Activated T-cell treated with anti-CD3 and anti-CD28 coated beads, Interleukin-2, amount 50 U/mL, for 4 hours (primary cell): ENCODE measurements at regions not wholly inside any gene's neighbourhood (a gene's known extent, or its start where the extent isn't known, plus 50 kb on each side); places are given as distances from the start of the nearest gene placed in this dataset.

ENCODE experiments used
- ATAC-seq, 2 donors: fragments of 200-7000 bp; cut with Tn5 transposase; one replicate each; pipeline ENCODE4 v1.10.0; 2021
- DNase-seq: peaks from one replicate; pipeline ENCODE4 v3.0.0-alpha.2; 2020
- H3K27me3 Mint-ChIP-seq: one replicate; pipeline ENCODE4 v1.8.0; 2021; ENCODE audit warnings: low read depth, mixed read lengths
- H3K36me3 Mint-ChIP-seq: one replicate; pipeline ENCODE4 v1.8.0; 2022; ENCODE audit warnings: mixed read lengths; ENCODE audit not compliant: insufficient read depth
- H3K4me1 Mint-ChIP-seq: one replicate; pipeline ENCODE4 v1.8.0; 2021; ENCODE audit warnings: low read depth, mixed read lengths
- H3K4me3 Mint-ChIP-seq: one replicate; pipeline ENCODE4 v1.8.0; 2021; ENCODE audit warnings: mild to moderate bottlenecking, moderate library complexity, mixed read lengths
- H3K9me3 Mint-ChIP-seq: one replicate; pipeline ENCODE4 v1.8.0; 2021; ENCODE audit warnings: mixed read lengths

DNA sequence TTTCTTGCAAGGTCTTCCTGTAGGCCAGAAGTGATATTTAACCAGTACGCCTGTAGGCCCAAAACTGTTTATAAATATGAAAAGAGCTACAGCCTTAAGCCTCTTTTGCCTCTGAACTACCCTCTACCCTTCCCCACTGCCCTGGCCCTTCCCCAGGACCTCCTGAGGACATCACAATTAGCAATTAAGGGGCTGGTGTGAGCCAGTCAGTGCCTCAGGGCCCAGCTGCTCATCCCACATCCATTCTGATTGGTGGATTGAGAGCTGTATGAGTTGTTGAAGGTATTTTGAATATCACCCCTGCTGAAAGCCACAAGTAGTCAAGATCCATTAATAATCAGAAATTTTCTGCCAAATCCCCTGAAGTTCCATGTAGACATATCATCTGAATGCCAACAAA lies 126.3 kb upstream of the TACR1 start:
- Mint-ChIP-seq H3K4me1 (no peaks in the 10 kb centered on the region), H3K36me3 (no peaks in the 10 kb centered on the region), H3K4me3 (no peak overlapping the region), H3K27me3 (peaks cover 4% of the 10 kb centered on the region), H3K9me3 (no peaks in the 10 kb centered on the region)
- no peak for ATAC-seq
- DNase-seq, result no peak

DNA sequence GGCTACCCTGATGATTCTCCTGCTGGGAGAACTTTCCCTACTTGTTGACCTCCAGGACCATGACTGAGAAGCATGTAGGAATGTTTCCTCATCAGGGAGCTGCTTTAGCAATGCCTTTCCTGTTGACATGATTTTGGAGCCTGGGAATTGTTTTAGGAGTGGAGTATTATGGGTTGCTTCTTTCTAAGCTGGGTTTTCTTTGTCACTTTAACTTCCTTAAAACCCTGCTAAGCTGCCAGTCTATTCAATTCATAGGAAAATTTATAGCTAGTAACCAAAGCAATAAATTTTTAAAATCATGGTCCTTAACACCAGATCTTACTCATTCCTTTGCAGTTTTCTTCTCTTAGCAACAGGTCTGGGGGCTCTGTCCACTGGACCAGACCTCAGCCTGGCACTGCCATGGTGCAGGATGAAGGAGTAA lies 125.6 kb upstream of the TACR1 start:
- peaks cover 4% of the 10 kb centered on the region for H3K27me3 Mint-ChIP-seq
- H3K9me3 Mint-ChIP-seq, result no peaks in the 10 kb centered on the region
- H3K4me1 Mint-ChIP-seq, result no peaks in the 10 kb centered on the region

DNA sequence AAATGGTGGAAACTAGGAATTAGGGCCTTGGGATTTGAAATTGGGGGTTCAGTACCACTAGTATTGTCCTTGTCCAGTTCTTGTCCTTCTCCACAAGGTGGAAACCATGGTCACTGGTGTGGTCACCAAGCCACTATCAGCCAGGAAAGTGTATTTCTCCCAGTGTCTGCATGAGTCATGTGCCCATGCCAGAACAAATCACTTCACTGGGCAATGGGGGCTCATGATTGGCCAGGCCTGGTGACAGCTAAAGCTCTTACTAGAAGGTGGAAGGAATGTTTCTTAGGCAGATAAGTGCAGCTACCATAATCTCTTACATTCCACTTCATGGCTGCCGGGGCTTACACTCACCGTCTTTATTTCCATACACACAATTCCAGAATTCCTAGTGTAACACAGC lies 124.8 kb upstream of the TACR1 start:
- Mint-ChIP-seq H3K4me1 (no peaks in the 10 kb centered on the region), H3K27me3 (peaks cover 4% of the 10 kb centered on the region), H3K36me3 (no peaks in the 10 kb centered on the region), H3K9me3 (no peaks in the 10 kb centered on the region), H3K4me3 (no peak overlapping the region)
- DNase-seq, result no peak
- ATAC-seq, result no peak

More for the DNA sequence above, 125.6 kb upstream of the TACR1 start:
- Mint-ChIP-seq H3K4me3 (no peak overlapping the region), H3K36me3 (no peaks in the 10 kb centered on the region)
- no peak for ATAC-seq
- no peak for DNase-seq

DNA sequence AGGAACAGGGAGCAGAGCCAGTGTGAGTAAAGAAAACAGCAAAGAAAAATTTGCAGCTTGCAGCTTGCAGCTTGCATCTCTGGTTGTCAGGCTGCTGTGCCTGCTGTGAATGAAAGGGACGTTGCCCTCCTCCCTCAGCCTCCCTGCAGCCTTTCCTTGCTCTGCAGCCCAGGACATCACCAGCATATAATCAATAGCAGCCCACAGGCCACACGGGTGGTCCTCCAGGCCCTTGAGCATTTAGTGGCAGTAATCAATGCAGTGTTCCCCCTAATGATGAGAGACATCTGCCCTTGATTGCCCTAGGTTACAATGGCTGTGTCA lies 122.2 kb upstream of the TACR1 start:
- no peak for ATAC-seq
- no peaks in the 10 kb centered on the region for H3K9me3 Mint-ChIP-seq
- H3K27me3 Mint-ChIP-seq, result no peaks in the 10 kb centered on the region
- no peaks in the 10 kb centered on the region for H3K4me1 Mint-ChIP-seq
- no peaks in the 10 kb centered on the region for H3K36me3 Mint-ChIP-seq
- DNase-seq, result no peak
- H3K4me3 Mint-ChIP-seq, result no peak overlapping the region

DNA sequence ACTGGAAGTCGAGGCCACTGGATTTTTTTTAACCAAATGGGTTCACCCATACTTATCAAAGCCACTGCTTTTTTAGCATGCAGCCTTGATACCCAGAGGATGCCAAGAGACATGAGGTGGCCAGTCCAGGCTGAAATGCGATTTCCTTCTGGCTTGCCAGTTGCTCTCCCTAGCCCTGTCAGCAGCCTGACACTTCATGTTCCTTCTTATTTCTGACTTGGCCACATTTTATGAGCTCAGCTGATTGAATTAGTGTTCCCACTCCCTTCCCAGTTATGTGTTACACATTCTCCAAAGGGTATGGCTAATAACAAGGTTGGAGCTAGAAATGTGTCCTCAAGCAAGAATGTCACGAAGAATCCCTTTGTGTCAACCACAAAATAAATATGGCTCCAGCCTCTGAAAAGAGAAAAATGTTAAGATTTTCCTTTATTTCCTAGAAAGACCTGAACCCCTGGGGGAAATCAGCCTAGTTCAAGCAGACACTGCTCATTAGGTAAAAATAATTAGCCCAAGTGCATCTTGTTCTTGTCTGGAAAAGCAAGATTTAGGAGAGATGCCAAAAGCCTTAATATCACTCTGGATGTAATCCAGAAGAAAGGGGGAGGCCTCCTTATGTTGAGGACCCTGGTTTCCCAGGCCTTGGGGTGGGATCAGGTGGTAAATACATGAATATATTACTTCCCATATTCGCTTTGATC lies 121.7 kb upstream of the TACR1 start:
- Mint-ChIP-seq H3K27me3 (no peaks in the 10 kb centered on the region), H3K4me1 (no peaks in the 10 kb centered on the region), H3K36me3 (no peaks in the 10 kb centered on the region), H3K4me3 (no peak overlapping the region), H3K9me3 (no peaks in the 10 kb centered on the region)
- no peak for ATAC-seq
- DNase-seq, result no peak

GRCh38 chr2:75319951-75320350 lies 120.6 kb upstream of the TACR1 start:
- Mint-ChIP-seq H3K36me3 (no peaks in the 10 kb centered on the region), H3K27me3 (peaks cover 2% of the 10 kb centered on the region), H3K4me1 (no peaks in the 10 kb centered on the region), H3K4me3 (no peak overlapping the region), H3K9me3 (no peaks in the 10 kb centered on the region)
- ATAC-seq (no peak), DNase-seq (no peak)

- Mint-ChIP-seq H3K4me3 (no peak overlapping the region), H3K4me1 (no peaks in the 10 kb centered on the region), H3K27me3 (peaks cover 2% of the 10 kb centered on the region), H3K36me3 (no peaks in the 10 kb centered on the region), H3K9me3 (no peaks in the 10 kb centered on the region)
- no peak for DNase-seq
- ATAC-seq, result no peak
These were observed 118.5 kb upstream of the TACR1 start for GRCh38 chr2:75317802-75318201.

GRCh38 chr2:75317316-75317715 lies 118.0 kb upstream of the TACR1 start:
- no peaks in the 10 kb centered on the region for H3K9me3 Mint-ChIP-seq
- no peaks in the 10 kb centered on the region for H3K4me1 Mint-ChIP-seq
- no peak overlapping the region for H3K4me3 Mint-ChIP-seq
- DNase-seq, result no peak
- no peak for ATAC-seq
- H3K27me3 Mint-ChIP-seq, result peaks cover 2% of the 10 kb centered on the region
- no peaks in the 10 kb centered on the region for H3K36me3 Mint-ChIP-seq

DNA sequence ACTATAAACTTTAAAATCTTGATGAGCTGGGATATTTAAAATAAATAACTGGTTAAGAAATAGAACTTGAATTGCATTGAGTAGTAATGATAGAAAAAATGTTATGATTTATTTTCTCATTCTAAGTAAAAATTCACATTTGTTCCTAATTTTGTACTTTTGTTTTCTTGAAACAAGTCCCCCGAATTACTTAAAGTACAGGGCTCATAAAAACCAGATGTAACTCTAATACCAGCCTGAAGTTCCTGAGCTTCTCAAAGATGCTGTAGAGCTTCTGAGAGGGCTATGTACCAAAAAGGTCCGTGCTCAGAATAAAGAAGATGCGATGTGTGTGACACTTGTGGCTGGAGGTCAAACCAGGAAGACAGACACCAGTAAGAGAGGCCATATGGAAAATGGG lies 116.1 kb upstream of the TACR1 start:
- ATAC-seq (no peak), DNase-seq (no peak)
- peaks cover 2% of the 10 kb centered on the region for H3K27me3 Mint-ChIP-seq
- H3K4me3 Mint-ChIP-seq, result no peak overlapping the region
- H3K9me3 Mint-ChIP-seq, result no peaks in the 10 kb centered on the region
- no peaks in the 10 kb centered on the region for H3K36me3 Mint-ChIP-seq
- H3K4me1 Mint-ChIP-seq, result no peaks in the 10 kb centered on the region

DNA sequence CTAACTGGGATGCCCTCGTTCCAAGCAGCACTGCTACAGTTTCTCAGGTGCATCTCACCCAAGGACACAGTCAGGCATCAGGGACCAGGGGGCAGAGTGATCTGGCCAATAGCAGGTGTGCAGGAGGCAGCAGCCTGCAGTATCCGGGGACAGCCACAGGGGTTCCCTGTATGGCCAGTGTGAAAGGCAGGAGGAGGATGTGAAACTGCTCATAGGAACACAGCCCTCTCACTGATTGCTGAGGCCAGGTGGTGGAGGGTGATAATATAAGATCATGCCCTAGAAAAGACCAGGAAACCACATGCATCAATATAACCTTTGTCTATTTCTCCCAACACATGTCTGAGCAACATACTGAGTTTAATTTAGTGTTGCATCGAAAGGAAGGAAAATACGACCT lies 112.7 kb upstream of the TACR1 start:
- DNase-seq, result no peak
- no peak overlapping the region for H3K4me3 Mint-ChIP-seq
- H3K27me3 Mint-ChIP-seq, result peaks cover 2% of the 10 kb centered on the region
- no peaks in the 10 kb centered on the region for H3K36me3 Mint-ChIP-seq
- no peaks in the 10 kb centered on the region for H3K4me1 Mint-ChIP-seq
- no peaks in the 10 kb centered on the region for H3K9me3 Mint-ChIP-seq
- no peak for ATAC-seq

DNA sequence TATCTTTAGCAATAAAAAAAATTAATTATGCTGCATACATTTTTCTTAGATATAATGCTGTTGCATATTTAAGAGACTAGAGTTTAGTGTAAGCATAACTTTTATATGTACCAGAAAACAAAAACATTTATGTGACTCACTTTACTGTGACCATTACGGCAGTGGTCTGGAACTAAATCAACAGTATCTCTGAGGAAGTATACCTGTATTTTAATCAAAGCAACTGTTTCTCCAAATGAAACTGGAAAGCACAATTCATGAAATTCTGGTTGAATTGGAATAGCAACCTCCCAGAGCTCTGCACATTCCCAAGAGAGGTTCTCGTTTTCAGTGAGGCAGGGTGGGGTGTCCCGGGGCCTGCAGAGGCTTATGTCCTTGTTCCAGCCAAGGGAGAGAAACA lies 112.2 kb upstream of the TACR1 start:
- Mint-ChIP-seq H3K27me3 (peaks cover 2% of the 10 kb centered on the region), H3K4me1 (no peaks in the 10 kb centered on the region), H3K9me3 (no peaks in the 10 kb centered on the region), H3K4me3 (no peak overlapping the region), H3K36me3 (no peaks in the 10 kb centered on the region)
- DNase-seq, result no peak
- no peak for ATAC-seq

- Mint-ChIP-seq H3K4me1 (no peaks in the 10 kb centered on the region), H3K9me3 (no peaks in the 10 kb centered on the region), H3K4me3 (no peak overlapping the region), H3K27me3 (peaks cover 2% of the 10 kb centered on the region), H3K36me3 (no peaks in the 10 kb centered on the region)
- DNase-seq (no peak), ATAC-seq (no peak)
These were observed 111.6 kb upstream of the TACR1 start for GRCh38 chr2:75310876-75311275.

GRCh38 chr2:75309596-75310463 lies 110.5 kb upstream of the TACR1 start:
- Mint-ChIP-seq H3K9me3 (no peaks in the 10 kb centered on the region), H3K4me1 (no peaks in the 10 kb centered on the region), H3K27me3 (no peaks in the 10 kb centered on the region), H3K36me3 (no peaks in the 10 kb centered on the region), H3K4me3 (no peak overlapping the region)
- DNase-seq (no peak), ATAC-seq (no peak)

DNA sequence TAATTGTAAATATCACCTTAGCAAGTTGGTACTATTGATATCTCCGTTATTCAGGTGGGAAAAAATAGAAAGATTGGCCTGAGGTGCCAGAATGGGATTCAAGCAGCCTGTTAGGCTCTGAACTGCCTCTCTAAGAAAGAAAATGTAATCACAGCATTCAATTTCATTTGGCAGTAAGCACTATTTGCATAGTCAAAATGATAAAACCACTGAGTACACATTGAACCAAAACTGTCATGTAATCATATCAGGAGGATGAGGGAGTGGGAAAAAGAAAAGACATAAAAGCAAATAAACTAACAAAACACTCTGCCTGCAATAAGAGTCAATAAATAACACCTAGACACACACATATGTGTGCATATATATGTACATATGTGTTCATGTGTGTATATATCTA lies 103.9 kb upstream of the TACR1 start:
- DNase-seq (no peak), ATAC-seq (no peak)
- H3K4me1 Mint-ChIP-seq, result no peaks in the 10 kb centered on the region
- no peak overlapping the region for H3K4me3 Mint-ChIP-seq
- H3K9me3 Mint-ChIP-seq, result peaks cover 7% of the 10 kb centered on the region
- no peaks in the 10 kb centered on the region for H3K36me3 Mint-ChIP-seq
- no peaks in the 10 kb centered on the region for H3K27me3 Mint-ChIP-seq

- Mint-ChIP-seq H3K36me3 (no peaks in the 10 kb centered on the region), H3K27me3 (peaks cover 7% of the 10 kb centered on the region), H3K4me1 (no peaks in the 10 kb centered on the region), H3K9me3 (peaks cover 4% of the 10 kb centered on the region), H3K4me3 (no peak overlapping the region)
- DNase-seq, result no peak
- no peak for ATAC-seq
These were observed 95.0 kb upstream of the TACR1 start for GRCh38 chr2:75294362-75294761.
